ENCODE measurements at regions not wholly inside any gene's neighbourhood (a gene's known extent, or its start where the extent isn't known, plus 50 kb on each side); places are given as distances from the start of the nearest gene placed in this dataset.
"Not testable (repeated sequence)": the region's sequence is repeated elsewhere in the genome, so short reads cannot be mapped to it uniquely, and the experiment has no call there.

DNA sequence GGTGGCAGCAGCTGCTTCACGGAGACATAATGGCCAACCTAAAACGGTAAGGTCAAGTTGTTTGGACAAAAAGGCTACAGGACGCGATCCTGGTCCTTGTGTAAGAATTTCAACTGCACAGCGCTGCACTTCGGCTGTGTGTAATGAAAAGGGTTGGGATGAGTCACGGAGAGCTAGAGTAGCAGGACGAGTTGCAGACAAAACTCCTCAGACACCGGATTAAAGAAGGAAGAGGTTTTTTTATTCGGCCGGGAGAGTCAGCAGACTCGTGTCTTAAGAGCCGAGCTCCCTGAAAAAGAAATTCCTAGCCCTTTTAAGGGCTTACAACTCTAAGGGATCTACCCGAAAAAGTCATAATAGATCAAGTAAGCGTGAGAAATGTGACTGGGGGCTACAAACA lies 124.2 kb upstream of the CCZ1B start:
- ATAC-seq (replicated peaks; ENCODE audit: extremely low read depth, poor library complexity, severe bottlenecking); H3K4me3 Mint-ChIP-seq; H3K27ac Mint-ChIP-seq (ENCODE audit: low read depth); H3K4me1 Mint-ChIP-seq; DNase-seq (ENCODE audit: low spot score in 2 of 2); H3K9me3 Mint-ChIP-seq; H3K36me3 Mint-ChIP-seq (ENCODE audit: insufficient read depth): not testable (repeated sequence)
- peaks cover 48% of the 10 kb centered on the region for H3K27me3 Mint-ChIP-seq

DNA sequence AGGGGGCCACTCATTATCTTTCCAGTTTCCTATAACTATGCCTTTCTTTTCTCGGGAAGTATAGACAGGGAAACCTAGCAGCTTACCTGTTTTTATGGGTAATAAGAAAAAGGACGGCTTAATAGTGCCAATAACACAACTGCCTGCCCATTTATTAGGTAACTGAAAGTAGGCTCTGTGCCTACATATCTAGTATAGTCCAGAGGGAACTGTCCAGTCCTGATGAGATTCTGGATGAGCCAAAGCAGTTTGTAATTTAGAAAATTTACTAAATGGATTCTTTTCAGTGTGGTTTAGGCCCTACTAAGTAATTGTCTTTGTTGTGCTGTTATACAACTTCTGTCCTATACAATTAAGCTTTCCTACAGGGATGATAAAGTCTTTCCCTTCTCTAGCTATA lies 125.5 kb upstream of the CCZ1B start:
- not testable (repeated sequence) for DNase-seq (ENCODE audit: low spot score in 2 of 2); H3K9me3 Mint-ChIP-seq; H3K27ac Mint-ChIP-seq (ENCODE audit: low read depth); ATAC-seq (replicated peaks; ENCODE audit: extremely low read depth, poor library complexity, severe bottlenecking); H3K36me3 Mint-ChIP-seq (ENCODE audit: insufficient read depth); H3K4me3 Mint-ChIP-seq; H3K4me1 Mint-ChIP-seq
- H3K27me3 Mint-ChIP-seq = peaks cover 37% of the 10 kb centered on the region

DNA sequence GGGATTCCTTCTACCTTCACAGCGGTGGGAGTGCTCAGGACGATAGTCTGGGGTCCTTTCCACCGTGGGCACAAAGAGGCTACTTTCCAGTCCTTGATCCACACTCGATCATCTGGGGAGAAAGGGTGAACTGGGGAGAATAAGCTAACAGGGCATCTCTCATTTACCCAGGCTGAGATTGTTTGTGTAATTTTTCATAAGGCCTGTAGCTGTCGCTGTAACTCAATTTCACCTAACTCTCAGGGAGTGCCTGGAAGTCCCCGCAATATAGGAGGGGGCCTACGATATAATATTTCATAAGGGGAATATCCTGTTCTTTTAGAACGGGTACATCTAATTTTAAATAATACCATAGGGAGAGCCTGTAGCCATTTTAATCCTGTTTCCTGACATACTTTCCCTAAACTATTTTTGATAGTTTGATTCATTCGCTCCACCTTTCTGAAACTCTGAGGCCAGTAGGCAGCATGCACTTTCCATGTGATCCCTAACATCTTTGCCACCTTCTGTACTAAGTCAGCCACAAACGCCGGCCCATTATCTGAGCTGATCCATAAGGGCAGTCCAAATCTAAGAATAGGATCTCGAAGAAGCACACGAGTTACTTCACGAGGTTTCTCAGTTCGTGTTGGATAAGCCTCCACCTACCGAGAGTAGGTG lies 127.2 kb upstream of the CCZ1B start:
- not testable (repeated sequence) for H3K27ac Mint-ChIP-seq (ENCODE audit: low read depth); H3K36me3 Mint-ChIP-seq (ENCODE audit: insufficient read depth); H3K4me1 Mint-ChIP-seq; H3K4me3 Mint-ChIP-seq; ATAC-seq (replicated peaks; ENCODE audit: extremely low read depth, poor library complexity, severe bottlenecking); DNase-seq (ENCODE audit: low spot score in 2 of 2); H3K9me3 Mint-ChIP-seq
- peaks cover 28% of the 10 kb centered on the region for H3K27me3 Mint-ChIP-seq

DNA sequence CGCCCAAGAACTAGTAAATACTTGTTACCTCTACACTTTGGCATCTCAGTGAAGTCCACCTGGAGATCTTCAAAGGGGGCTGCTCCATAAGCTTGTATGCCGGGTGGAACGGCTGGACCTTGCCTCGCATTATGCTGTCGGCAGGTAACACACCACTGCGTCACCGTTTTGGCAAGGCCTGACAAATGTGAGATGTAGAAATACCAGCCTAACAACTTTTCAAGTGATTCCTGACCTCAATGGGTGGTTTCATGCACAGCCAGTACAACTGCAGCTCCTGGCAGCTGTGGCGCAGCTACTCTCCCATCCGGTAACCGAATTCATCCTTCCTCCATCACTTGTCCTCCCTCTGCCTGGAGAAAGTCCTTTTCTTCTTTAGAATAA lies 127.7 kb upstream of the CCZ1B start:
- not testable (repeated sequence) for H3K4me1 Mint-ChIP-seq; H3K27ac Mint-ChIP-seq (ENCODE audit: low read depth); ATAC-seq (replicated peaks; ENCODE audit: extremely low read depth, poor library complexity, severe bottlenecking); H3K36me3 Mint-ChIP-seq (ENCODE audit: insufficient read depth); DNase-seq (ENCODE audit: low spot score in 2 of 2); H3K4me3 Mint-ChIP-seq; H3K9me3 Mint-ChIP-seq
- peaks cover 22% of the 10 kb centered on the region for H3K27me3 Mint-ChIP-seq

DNA sequence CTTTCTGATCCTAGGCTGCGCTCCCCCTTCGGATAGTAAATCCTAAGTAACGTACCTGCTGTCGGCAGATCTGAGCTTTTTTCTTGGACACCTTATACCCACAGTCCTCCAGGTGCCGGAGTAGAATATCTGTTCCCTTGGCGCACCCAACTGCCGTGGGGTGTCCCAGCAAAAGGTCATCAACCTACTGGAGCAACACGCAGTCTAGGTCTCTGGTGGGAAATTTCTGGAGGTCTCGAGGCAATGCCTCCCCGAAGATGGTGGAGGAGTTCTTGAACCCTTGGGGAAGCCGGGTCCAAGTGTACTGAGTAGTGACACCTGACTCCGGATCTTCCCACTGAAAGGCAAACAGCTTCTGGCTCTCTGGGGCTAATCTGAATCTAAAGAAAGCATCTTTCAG lies 129.3 kb upstream of the CCZ1B start:
- H3K9me3 Mint-ChIP-seq; ATAC-seq (replicated peaks; ENCODE audit: extremely low read depth, poor library complexity, severe bottlenecking); H3K27ac Mint-ChIP-seq (ENCODE audit: low read depth); H3K36me3 Mint-ChIP-seq (ENCODE audit: insufficient read depth); DNase-seq (ENCODE audit: low spot score in 2 of 2); H3K4me1 Mint-ChIP-seq; H3K4me3 Mint-ChIP-seq: not testable (repeated sequence)
- H3K27me3 Mint-ChIP-seq = peaks cover 22% of the 10 kb centered on the region

DNA sequence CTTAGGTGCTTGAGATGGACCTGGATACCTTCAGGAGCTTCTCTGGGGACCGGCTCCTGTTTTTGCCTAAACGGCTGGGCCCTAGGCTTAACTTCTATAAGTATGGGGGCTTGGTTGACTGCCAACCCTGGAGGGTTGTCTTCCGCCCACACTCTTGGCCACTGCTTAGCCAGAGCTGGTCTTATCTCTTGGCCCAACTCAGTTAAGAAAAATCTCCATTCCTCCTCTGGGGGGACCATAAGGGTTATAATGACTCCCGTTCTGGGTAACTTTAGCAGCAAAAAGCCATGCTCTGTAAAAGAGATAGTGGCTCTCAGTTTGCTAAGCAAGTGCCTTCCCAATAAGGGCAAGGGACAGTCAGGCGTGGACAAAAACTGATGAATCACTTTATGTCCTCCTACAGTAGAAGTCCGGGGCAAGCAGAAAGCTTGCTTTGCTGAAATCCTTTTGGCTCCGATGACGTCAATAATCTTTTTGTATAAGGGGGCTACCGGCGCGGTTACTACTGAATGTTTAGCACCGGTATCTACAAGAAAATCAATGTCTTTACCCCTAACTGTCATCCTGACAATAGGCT lies 130.0 kb upstream of the CCZ1B start:
- not testable (repeated sequence) for H3K4me1 Mint-ChIP-seq; ATAC-seq (replicated peaks; ENCODE audit: extremely low read depth, poor library complexity, severe bottlenecking); H3K36me3 Mint-ChIP-seq (ENCODE audit: insufficient read depth); H3K9me3 Mint-ChIP-seq; H3K27ac Mint-ChIP-seq (ENCODE audit: low read depth); H3K4me3 Mint-ChIP-seq; DNase-seq (ENCODE audit: low spot score in 2 of 2)
- H3K27me3 Mint-ChIP-seq = peaks cover 29% of the 10 kb centered on the region

DNA sequence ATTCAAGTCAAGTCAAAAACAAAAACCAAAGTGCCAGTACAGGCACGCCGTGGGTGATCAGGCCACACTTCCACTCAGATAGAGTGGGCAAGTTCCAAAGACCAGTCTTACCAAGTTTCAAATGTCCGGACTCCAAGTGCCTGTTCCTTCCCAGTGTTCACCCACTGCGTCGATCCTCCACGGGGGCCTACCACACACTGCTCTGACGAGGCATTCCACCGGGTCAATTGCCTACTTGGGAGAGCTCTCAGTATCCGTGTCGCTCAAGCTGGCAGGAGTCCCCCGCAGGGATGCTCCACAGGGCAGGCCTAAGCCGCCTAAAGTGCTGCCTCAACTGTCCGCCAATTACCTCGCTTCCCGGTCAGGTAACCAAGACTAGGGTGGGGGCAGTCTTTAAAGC lies 132.3 kb upstream of the CCZ1B start:
- not testable (repeated sequence) for DNase-seq (ENCODE audit: low spot score in 2 of 2); H3K4me1 Mint-ChIP-seq; H3K9me3 Mint-ChIP-seq; ATAC-seq (replicated peaks; ENCODE audit: extremely low read depth, poor library complexity, severe bottlenecking); H3K4me3 Mint-ChIP-seq; H3K27ac Mint-ChIP-seq (ENCODE audit: low read depth); H3K36me3 Mint-ChIP-seq (ENCODE audit: insufficient read depth)
- peaks cover 39% of the 10 kb centered on the region for H3K27me3 Mint-ChIP-seq

DNA sequence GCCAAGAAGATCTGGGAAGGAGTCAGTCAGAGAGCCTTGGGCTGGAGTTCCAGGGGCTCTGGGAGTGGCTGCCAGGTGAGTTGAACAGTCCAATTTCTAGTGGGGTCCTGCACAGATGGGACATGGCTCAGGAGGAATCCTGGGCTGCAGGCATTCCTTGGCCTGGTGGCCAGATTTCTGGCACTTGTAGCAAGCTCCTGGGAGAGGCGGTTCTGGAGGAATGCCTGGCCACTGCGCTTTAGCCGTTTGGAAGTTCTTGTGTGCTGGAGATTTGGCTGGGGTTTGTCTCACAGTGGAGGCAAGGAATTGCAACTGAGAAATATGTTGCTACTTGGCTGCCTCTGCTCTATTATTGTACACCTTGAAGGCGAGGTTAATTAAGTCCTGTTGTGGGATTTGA lies 133.9 kb upstream of the CCZ1B start:
- H3K9me3 Mint-ChIP-seq; H3K4me1 Mint-ChIP-seq; H3K4me3 Mint-ChIP-seq; H3K27ac Mint-ChIP-seq (ENCODE audit: low read depth); DNase-seq (ENCODE audit: low spot score in 2 of 2); H3K36me3 Mint-ChIP-seq (ENCODE audit: insufficient read depth); ATAC-seq (replicated peaks; ENCODE audit: extremely low read depth, poor library complexity, severe bottlenecking): not testable (repeated sequence)
- peaks cover 48% of the 10 kb centered on the region for H3K27me3 Mint-ChIP-seq

DNA sequence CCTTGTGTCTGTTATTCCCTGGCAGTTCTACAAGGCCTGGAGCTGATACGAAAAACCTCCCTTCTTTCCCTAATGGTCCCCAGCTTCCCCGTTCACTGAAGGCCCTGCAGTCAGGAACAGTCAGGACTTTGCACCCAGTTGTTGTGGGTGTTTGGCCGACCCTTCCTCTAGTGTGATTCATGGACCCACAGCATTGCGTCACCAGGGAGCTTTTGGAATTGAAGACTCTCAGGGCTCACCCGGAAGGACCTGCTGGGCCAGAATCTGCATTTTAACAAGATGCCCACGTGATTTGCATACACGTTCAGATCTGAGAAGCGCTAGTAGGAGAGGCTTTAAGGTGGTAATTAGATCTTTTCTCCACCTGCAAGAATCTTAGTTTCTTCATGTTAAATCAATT lies 136.8 kb upstream of the CCZ1B start:
- not testable (repeated sequence) for H3K4me3 Mint-ChIP-seq; H3K36me3 Mint-ChIP-seq (ENCODE audit: insufficient read depth); ATAC-seq (replicated peaks; ENCODE audit: extremely low read depth, poor library complexity, severe bottlenecking); H3K27ac Mint-ChIP-seq (ENCODE audit: low read depth); H3K9me3 Mint-ChIP-seq; DNase-seq (ENCODE audit: low spot score in 2 of 2); H3K4me1 Mint-ChIP-seq
- H3K27me3 Mint-ChIP-seq = peaks cover 51% of the 10 kb centered on the region

DNA sequence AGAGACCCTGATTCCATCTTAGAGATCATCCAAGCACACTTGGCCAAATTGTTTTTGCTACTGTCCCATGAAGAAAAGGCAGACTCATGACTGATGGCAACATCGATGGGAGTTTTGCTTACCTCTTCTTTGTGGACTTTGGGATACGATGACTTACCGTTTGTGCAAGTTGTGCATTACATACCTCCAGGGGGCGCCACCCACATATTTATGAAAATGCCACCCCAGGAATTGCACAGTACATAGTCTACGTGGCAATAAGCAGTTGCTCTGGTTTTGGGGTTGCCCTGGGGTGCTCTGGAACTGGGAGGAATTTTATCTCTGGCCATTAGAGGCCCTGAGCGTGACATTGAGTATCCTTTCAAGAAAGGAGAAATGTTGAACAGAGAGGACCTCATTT lies 139.0 kb upstream of the CCZ1B start:
- H3K4me1 Mint-ChIP-seq = not testable (repeated sequence)

DNA sequence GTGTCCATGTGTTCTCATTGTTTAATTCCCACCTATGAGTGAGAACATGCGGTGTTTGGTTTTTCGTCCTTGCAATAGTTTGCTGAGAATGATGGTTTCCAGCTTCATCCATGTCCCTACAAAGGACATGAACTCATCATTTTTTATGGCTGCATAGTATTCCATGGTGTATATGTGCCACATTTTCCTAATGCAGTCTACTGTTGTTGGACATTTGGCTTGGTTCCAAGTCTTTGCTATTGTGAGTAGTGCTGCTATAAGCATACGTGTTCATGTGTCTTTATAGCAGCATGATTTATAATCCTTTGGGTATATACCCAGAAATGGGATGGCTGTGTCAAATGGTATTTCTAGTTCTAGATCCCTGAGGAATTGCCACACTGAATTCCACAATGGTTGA lies 144.1 kb upstream of the CCZ1B start:
- H3K4me1 Mint-ChIP-seq; H3K9me3 Mint-ChIP-seq; H3K4me3 Mint-ChIP-seq; H3K27me3 Mint-ChIP-seq; ATAC-seq (replicated peaks; ENCODE audit: extremely low read depth, poor library complexity, severe bottlenecking); H3K36me3 Mint-ChIP-seq (ENCODE audit: insufficient read depth); H3K27ac Mint-ChIP-seq (ENCODE audit: low read depth); DNase-seq (ENCODE audit: low spot score in 2 of 2): not testable (repeated sequence)

More for the DNA sequence above, 139.0 kb upstream of the CCZ1B start:
- not testable (repeated sequence) for ATAC-seq (replicated peaks; ENCODE audit: extremely low read depth, poor library complexity, severe bottlenecking); H3K4me3 Mint-ChIP-seq; H3K36me3 Mint-ChIP-seq (ENCODE audit: insufficient read depth); H3K9me3 Mint-ChIP-seq; H3K27ac Mint-ChIP-seq (ENCODE audit: low read depth)
- peaks cover 40% of the 10 kb centered on the region for H3K27me3 Mint-ChIP-seq
- peak; percentile 32 to 58 for DNase-seq (ENCODE audit: low spot score in 2 of 2)

DNA sequence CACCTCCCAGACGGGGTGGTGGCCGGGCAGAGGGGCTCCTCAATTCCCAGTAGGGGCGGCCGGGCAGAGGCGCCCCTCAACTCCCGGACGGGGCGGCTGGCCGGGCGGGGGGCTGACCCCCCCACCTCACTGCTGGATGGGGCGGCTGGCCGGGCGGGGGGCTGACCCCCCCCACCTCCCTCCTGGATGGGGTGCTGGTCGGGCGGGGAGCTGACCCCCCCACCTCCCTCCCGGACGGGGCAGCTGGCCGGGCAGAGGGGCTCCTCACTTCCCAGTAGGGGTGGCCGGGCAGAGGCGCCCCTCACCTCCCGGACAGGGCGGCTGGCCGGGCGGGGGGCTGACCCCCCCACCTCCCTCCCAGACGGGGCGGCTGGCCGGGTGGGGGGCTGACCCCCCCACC lies 148.8 kb upstream of the CCZ1B start:
- DNase-seq (ENCODE audit: low spot score in 2 of 2); ATAC-seq (replicated peaks; ENCODE audit: extremely low read depth, poor library complexity, severe bottlenecking); H3K9me3 Mint-ChIP-seq; H3K36me3 Mint-ChIP-seq (ENCODE audit: insufficient read depth); H3K4me1 Mint-ChIP-seq; H3K27ac Mint-ChIP-seq (ENCODE audit: low read depth); H3K4me3 Mint-ChIP-seq: not testable (repeated sequence)
- peaks cover 20% of the 10 kb centered on the region for H3K27me3 Mint-ChIP-seq

DNA sequence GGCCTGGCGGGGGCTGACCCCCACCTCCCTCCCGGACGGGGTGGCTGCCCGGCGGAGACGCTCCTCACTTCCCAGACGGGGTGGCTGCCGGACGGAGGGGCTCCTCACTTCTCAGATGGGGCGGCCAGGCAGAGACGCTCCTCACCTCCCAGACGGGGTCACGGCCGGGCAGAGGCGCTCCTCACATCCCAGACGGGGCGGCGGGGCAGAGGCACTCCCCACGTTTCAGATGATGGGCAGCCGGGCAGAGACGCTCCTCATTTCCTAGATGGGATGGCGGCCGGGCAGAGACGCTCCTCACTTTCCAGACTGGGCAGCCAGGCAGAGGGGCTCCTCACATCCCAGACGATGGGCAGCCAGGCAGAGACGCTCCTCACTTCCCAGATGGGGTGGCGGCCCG lies 149.3 kb upstream of the CCZ1B start:
- H3K27me3 Mint-ChIP-seq = peaks cover 20% of the 10 kb centered on the region
- H3K4me3 Mint-ChIP-seq; DNase-seq (ENCODE audit: low spot score in 2 of 2); H3K36me3 Mint-ChIP-seq (ENCODE audit: insufficient read depth); H3K9me3 Mint-ChIP-seq; H3K4me1 Mint-ChIP-seq; ATAC-seq (replicated peaks; ENCODE audit: extremely low read depth, poor library complexity, severe bottlenecking); H3K27ac Mint-ChIP-seq (ENCODE audit: low read depth): not testable (repeated sequence)
